ENCODE measurements at regions not wholly inside any gene's neighbourhood (a gene's known extent, or its start where the extent isn't known, plus 50 kb on each side); places are given as distances from the start of the nearest gene placed in this dataset.

GRCh38 chr13:53124623-53125022, 96.0 kb downstream of the OLFM4 start:
- TF ChIP-seq POLR2AphosphoS5 (IDR thresholded peaks at IDR 0.05) (no peak), CTCF (IDR thresholded peaks at IDR 0.05) (no peak), EP300 (IDR thresholded peaks at IDR 0.05) (no peak)

Measured in upper lobe of left lung (tissue), 4 donors.